HepG2 (cell line): ENCODE measurements at regions not wholly inside any gene's neighbourhood (a gene's known extent, or its start where the extent isn't known, plus 50 kb on each side); places are given as distances from the start of the nearest gene placed in this dataset.

Source experiments
- GATAD1 ChIP-seq: IDR thresholded peaks from 2 replicates; pipeline ENCODE4 v1.6.1; 2016; ENCODE audit warnings: missing genetic modification reagents, missing compliant biosample characterization
- MYC ChIP-seq: sonication (generic); formaldehyde crosslinking; IDR thresholded peaks from 2 replicates; pipeline ENCODE4 v1.9.0; 2021; ENCODE audit warnings: missing genetic modification reagents, borderline replicate concordance
- NFE2 ChIP-seq: sonication (generic); formaldehyde crosslinking; IDR thresholded peaks from 2 replicates; pipeline ENCODE4 v1.4.0; 2020; ENCODE audit warnings: missing genetic modification reagents
- RFXANK ChIP-seq: IDR thresholded peaks from 2 replicates; pipeline ENCODE4 v1.6.1; 2016
- RFXAP ChIP-seq: sonication (generic); formaldehyde crosslinking; IDR thresholded peaks from 2 replicates; pipeline ENCODE4 v1.4.0; 2020; ENCODE audit warnings: missing genetic modification reagents, borderline replicate concordance
- SPEN ChIP-seq: sonication (generic); formaldehyde crosslinking; IDR thresholded peaks from 2 replicates; pipeline ENCODE4 v1.5.1; 2020; ENCODE audit warnings: low read depth, mild to moderate bottlenecking, missing genetic modification reagents
- ZC3H4 ChIP-seq: sonication (generic); formaldehyde crosslinking; IDR thresholded peaks from 2 replicates; pipeline ENCODE4 v1.4.0; 2020; ENCODE audit warnings: missing genetic modification reagents, borderline replicate concordance
- ZNF263 ChIP-seq: sonication (generic); formaldehyde crosslinking; IDR thresholded peaks from 2 replicates; pipeline ENCODE4 v1.4.0; 2020; ENCODE audit warnings: missing genetic modification reagents
- ZNF335 ChIP-seq: sonication (generic); formaldehyde crosslinking; IDR thresholded peaks from 2 replicates; pipeline ENCODE4 v1.4.0; 2020; ENCODE audit warnings: missing genetic modification reagents
- ZNF44 ChIP-seq: sonication (generic); formaldehyde crosslinking; IDR thresholded peaks from 2 replicates; pipeline ENCODE4 v1.5.1; 2020; ENCODE audit warnings: mild to moderate bottlenecking, missing genetic modification reagents
- ZSCAN31 ChIP-seq: sonication (generic); formaldehyde crosslinking; IDR thresholded peaks from 2 replicates; pipeline ENCODE4 v1.5.0; 2020; ENCODE audit warnings: low read depth, mild to moderate bottlenecking, missing genetic modification reagents
- TF ChIP-seq, protein P1 (sequence below): sonication (generic); formaldehyde crosslinking; IDR thresholded peaks from 2 replicates; pipeline ENCODE4 v1.4.0; 2020; ENCODE audit warnings: missing genetic modification reagents, borderline replicate concordance
- TF ChIP-seq, protein P2 (sequence below): sonication (generic); formaldehyde crosslinking; conservative IDR thresholded peaks from 2 replicates; pipeline ENCODE4 v1.4.0; 2020; ENCODE audit warnings: missing genetic modification reagents
- TF ChIP-seq, protein P3 (sequence below): sonication (generic); formaldehyde crosslinking; IDR thresholded peaks from 2 replicates; pipeline ENCODE4 v1.5.0; 2020; ENCODE audit warnings: missing genetic modification reagents
- TF ChIP-seq, protein P4 (sequence below): sonication (generic); formaldehyde crosslinking; conservative IDR thresholded peaks from 2 replicates; pipeline ENCODE4 v1.5.0; 2020; ENCODE audit warnings: missing genetic modification reagents
- TF ChIP-seq, protein P5 (sequence below): IDR thresholded peaks from 2 replicates; pipeline ENCODE4 v1.6.1; 2016; ENCODE audit warnings: mild to moderate bottlenecking
- TF ChIP-seq, protein P6 (sequence below), 2 experiments: sonication (generic) in 1 of 2; formaldehyde crosslinking in 1 of 2; IDR thresholded peaks; 2 replicates each; pipeline versions ENCODE4 v1.4.0 to v1.6.1; 2018 to 2020; ENCODE audit warnings: missing genetic modification reagents in 2 of 2, borderline replicate concordance in 1 of 2, low read depth in 1 of 2, mild to moderate bottlenecking in 1 of 2, missing biosample characterization in 1 of 2
- TF ChIP-seq, protein P7 (sequence below): sonication (generic); formaldehyde crosslinking; IDR thresholded peaks from 2 replicates; pipeline ENCODE4 v1.4.0; 2020; ENCODE audit warnings: missing genetic modification reagents, mild to moderate bottlenecking, borderline replicate concordance

DNA sequence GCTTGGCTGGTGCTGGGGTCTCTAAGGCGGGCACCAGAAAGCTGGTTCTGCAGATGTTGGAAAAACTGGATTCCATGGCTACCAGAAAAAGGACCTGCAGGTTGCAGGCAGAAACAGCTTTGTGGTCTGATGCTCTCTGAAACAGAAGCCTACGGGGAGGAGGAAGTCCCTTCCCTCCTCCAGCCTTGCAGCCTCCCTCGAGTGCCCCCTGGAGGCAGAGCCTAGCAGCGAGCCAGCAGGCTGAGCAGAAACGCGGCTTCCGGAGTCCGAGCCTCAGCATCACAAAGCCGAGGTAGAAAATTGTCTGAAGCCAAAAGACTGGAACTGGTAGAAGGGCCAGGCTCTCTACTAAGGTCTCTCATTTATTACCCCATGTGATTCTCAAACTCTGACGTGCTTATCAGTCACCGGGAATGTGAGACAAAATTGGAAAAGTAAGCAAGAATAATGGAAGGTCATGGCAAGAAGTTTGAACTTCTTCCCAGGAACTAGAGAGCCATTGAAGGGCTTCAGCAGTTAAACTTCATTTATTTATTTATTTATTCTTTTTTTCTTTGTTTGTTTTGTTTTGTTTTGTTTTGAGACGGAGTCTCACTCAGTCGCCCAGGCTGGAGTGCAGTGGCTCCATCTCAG, 82.2 kb upstream of the CPSF6 start (continued):
- TF ChIP-seq ZNF44 (CRISPR knock-in tag) (no peak), RFXAP (CRISPR knock-in tag) (no peak), GATAD1 (CRISPR knock-in tag) (no peak), ZNF335 (CRISPR knock-in tag) (no peak), NFE2 (CRISPR knock-in tag) (no peak), SPEN (no peak), RFXANK (no peak), ZSCAN31 (CRISPR knock-in tag) (no peak), ZNF263 (CRISPR knock-in tag) (peak; percentile 83), ZC3H4 (CRISPR knock-in tag) (no peak), MYC (no peak)
- TF ChIP-seq, protein P1, sequence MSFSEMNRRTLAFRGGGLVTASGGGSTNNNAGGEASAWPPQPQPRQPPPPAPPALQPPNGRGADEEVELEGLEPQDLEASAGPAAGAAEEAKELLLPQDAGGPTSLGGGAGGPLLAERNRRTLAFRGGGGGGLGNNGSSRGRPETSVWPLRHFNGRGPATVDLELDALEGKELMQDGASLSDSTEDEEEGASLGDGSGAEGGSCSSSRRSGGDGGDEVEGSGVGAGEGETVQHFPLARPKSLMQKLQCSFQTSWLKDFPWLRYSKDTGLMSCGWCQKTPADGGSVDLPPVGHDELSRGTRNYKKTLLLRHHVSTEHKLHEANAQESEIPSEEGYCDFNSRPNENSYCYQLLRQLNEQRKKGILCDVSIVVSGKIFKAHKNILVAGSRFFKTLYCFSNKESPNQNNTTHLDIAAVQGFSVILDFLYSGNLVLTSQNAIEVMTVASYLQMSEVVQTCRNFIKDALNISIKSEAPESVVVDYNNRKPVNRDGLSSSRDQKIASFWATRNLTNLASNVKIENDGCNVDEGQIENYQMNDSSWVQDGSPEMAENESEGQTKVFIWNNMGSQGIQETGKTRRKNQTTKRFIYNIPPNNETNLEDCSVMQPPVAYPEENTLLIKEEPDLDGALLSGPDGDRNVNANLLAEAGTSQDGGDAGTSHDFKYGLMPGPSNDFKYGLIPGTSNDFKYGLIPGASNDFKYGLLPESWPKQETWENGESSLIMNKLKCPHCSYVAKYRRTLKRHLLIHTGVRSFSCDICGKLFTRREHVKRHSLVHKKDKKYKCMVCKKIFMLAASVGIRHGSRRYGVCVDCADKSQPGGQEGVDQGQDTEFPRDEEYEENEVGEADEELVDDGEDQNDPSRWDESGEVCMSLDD: no peak
- TF ChIP-seq, protein P2, sequence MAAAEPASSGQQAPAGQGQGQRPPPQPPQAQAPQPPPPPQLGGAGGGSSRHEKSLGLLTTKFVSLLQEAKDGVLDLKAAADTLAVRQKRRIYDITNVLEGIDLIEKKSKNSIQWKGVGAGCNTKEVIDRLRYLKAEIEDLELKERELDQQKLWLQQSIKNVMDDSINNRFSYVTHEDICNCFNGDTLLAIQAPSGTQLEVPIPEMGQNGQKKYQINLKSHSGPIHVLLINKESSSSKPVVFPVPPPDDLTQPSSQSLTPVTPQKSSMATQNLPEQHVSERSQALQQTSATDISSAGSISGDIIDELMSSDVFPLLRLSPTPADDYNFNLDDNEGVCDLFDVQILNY: no peak
- TF ChIP-seq, protein P3, sequence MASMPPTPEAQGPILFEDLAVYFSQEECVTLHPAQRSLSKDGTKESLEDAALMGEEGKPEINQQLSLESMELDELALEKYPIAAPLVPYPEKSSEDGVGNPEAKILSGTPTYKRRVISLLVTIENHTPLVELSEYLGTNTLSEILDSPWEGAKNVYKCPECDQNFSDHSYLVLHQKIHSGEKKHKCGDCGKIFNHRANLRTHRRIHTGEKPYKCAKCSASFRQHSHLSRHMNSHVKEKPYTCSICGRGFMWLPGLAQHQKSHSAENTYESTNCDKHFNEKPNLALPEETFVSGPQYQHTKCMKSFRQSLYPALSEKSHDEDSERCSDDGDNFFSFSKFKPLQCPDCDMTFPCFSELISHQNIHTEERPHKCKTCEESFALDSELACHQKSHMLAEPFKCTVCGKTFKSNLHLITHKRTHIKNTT: no peak
- TF ChIP-seq, protein P4, sequence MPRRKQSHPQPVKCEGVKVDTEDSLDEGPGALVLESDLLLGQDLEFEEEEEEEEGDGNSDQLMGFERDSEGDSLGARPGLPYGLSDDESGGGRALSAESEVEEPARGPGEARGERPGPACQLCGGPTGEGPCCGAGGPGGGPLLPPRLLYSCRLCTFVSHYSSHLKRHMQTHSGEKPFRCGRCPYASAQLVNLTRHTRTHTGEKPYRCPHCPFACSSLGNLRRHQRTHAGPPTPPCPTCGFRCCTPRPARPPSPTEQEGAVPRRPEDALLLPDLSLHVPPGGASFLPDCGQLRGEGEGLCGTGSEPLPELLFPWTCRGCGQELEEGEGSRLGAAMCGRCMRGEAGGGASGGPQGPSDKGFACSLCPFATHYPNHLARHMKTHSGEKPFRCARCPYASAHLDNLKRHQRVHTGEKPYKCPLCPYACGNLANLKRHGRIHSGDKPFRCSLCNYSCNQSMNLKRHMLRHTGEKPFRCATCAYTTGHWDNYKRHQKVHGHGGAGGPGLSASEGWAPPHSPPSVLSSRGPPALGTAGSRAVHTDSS (CRISPR knock-in tag): no peak
- TF ChIP-seq, protein P5, sequence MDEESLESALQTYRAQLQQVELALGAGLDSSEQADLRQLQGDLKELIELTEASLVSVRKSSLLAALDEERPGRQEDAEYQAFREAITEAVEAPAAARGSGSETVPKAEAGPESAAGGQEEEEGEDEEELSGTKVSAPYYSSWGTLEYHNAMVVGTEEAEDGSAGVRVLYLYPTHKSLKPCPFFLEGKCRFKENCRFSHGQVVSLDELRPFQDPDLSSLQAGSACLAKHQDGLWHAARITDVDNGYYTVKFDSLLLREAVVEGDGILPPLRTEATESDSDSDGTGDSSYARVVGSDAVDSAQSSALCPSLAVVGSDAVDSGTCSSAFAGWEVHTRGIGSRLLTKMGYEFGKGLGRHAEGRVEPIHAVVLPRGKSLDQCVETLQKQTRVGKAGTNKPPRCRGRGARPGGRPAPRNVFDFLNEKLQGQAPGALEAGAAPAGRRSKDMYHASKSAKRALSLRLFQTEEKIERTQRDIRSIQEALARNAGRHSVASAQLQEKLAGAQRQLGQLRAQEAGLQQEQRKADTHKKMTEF (CRISPR knock-in tag): 0 out of 2 replicates have a peak, but pooled peaks have one; percentile 33
- TF ChIP-seq, protein P6, sequence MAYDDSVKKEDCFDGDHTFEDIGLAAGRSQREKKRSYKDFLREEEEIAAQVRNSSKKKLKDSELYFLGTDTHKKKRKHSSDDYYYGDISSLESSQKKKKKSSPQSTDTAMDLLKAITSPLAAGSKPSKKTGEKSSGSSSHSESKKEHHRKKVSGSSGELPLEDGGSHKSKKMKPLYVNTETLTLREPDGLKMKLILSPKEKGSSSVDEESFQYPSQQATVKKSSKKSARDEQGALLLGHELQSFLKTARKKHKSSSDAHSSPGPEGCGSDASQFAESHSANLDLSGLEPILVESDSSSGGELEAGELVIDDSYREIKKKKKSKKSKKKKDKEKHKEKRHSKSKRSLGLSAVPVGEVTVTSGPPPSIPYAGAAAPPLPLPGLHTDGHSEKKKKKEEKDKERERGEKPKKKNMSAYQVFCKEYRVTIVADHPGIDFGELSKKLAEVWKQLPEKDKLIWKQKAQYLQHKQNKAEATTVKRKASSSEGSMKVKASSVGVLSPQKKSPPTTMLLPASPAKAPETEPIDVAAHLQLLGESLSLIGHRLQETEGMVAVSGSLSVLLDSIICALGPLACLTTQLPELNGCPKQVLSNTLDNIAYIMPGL (CRISPR knock-in tag; IDR thresholded peaks at IDR 0.05; ENCODE audit: borderline replicate concordance in 1 of 2, low read depth in 1 of 2): peak in 1 of 2 experiments; percentile 87; a peak in 3 of 4 replicates
- TF ChIP-seq, protein P7, sequence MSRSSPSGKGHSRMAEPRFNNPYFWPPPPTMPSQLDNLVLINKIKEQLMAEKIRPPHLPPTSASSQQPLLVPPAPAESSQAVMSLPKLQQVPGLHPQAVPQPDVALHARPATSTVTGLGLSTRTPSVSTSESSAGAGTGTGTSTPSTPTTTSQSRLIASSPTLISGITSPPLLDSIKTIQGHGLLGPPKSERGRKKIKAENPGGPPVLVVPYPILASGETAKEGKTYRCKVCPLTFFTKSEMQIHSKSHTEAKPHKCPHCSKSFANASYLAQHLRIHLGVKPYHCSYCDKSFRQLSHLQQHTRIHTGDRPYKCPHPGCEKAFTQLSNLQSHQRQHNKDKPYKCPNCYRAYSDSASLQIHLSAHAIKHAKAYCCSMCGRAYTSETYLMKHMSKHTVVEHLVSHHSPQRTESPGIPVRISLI (CRISPR knock-in tag): no peak
